SU-DHL-6 (cell line): ENCODE measurements at regions not wholly inside any gene's neighbourhood (a gene's known extent, or its start where the extent isn't known, plus 50 kb on each side); places are given as distances from the start of the nearest gene placed in this dataset.

Experiments used
- H2AFZ ChIP-seq: fragments of 200-600 bp; sonication (generic); 2 replicates; pipeline ENCODE4 v1.6.1; 2014; ENCODE audit warnings: low read depth, mild to moderate bottlenecking, moderate library complexity, mixed read lengths, antibody characterized with exemption, low read length; ENCODE audit not compliant: severe bottlenecking
- H3F3A ChIP-seq: fragments of 200-600 bp; shearing (Covaris generic); 2 replicates; pipeline ENCODE4 v1.6.0; 2016; ENCODE audit warnings: antibody characterized with exemption, mild to moderate bottlenecking; ENCODE audit not compliant: insufficient read depth
- H3K27ac ChIP-seq: fragments of 200-600 bp; sonication (generic); 2 replicates; pipeline ENCODE4 v1.5.1; 2016; ENCODE audit warnings: low read depth, mild to moderate bottlenecking, low read length, moderate library complexity, mixed read lengths
- H3K27me3 ChIP-seq: fragments of 200-600 bp; sonication (generic), shearing (Covaris generic); 2 replicates; pipeline ENCODE4 v1.6.0; 2014; ENCODE audit warnings: mild to moderate bottlenecking, low read length
- H3K36me3 ChIP-seq: fragments of 200-600 bp; sonication (generic); 2 replicates; pipeline ENCODE4 v1.6.1; 2014; ENCODE audit warnings: mild to moderate bottlenecking, low read length, mixed read lengths
- H3K4me2 ChIP-seq: fragments of 300-600, 200-600 bp; shearing (Covaris generic), sonication (generic); 2 replicates; pipeline ENCODE4 v1.6.0; 2014; ENCODE audit warnings: low read length, low read depth, mild to moderate bottlenecking; ENCODE audit not compliant: poor library complexity, severe bottlenecking
- H3K4me3 ChIP-seq: fragments of 200-600 bp; sonication (generic); 2 replicates; pipeline ENCODE4 v1.5.1; 2014; ENCODE audit warnings: antibody characterized with exemption, low read length, mild to moderate bottlenecking, mixed read lengths; ENCODE audit not compliant: insufficient read depth, poor library complexity, severe bottlenecking
- H3K79me2 ChIP-seq: fragments of 200-600 bp; sonication (generic); 2 replicates; pipeline ENCODE4 v1.6.1; 2014; ENCODE audit warnings: mild to moderate bottlenecking, low read length, moderate library complexity; ENCODE audit not compliant: insufficient read depth
- H3K9ac ChIP-seq: fragments of 200-600 bp; sonication (generic); 2 replicates; pipeline ENCODE4 v1.7.0; 2014; ENCODE audit warnings: mild to moderate bottlenecking, low read length
- H3K9me2 ChIP-seq: fragments of 200-600 bp; sonication (generic); replicated peaks from 2 replicates; pipeline ENCODE4 v1.6.1; 2014; ENCODE audit warnings: low read length; ENCODE audit not compliant: insufficient read depth
- H3K9me3 ChIP-seq: fragments of 200-600 bp; sonication (generic); 2 replicates; pipeline ENCODE4 v1.6.1; 2014; ENCODE audit warnings: low read length, mixed read lengths; ENCODE audit not compliant: insufficient read depth
- H4K20me1 ChIP-seq: fragments of 200-600 bp; sonication (generic); 2 replicates; pipeline ENCODE4 v1.6.1; 2014; ENCODE audit warnings: low read depth, mild to moderate bottlenecking, antibody characterized with exemption, low read length, moderate library complexity, mixed read lengths
- EZH2phosphoT487 ChIP-seq: fragments of 200-600 bp; sonication (generic), shearing (Covaris generic); conservative IDR thresholded peaks from 2 replicates; pipeline ENCODE4 v1.6.1; 2018; ENCODE audit warnings: mild to moderate bottlenecking, antibody characterized with exemption, low read length, moderate library complexity, mixed read lengths
- TF ChIP-seq, protein P1 (sequence below): fragments of 200-600 bp; sonication (generic); IDR thresholded peaks from one replicate; pipeline ENCODE4 v1.5.1; 2017; ENCODE audit warnings: antibody characterized with exemption, mild to moderate bottlenecking, low read length, moderate library complexity; ENCODE audit not compliant: insufficient read depth, poor library complexity, severe bottlenecking

DNA sequence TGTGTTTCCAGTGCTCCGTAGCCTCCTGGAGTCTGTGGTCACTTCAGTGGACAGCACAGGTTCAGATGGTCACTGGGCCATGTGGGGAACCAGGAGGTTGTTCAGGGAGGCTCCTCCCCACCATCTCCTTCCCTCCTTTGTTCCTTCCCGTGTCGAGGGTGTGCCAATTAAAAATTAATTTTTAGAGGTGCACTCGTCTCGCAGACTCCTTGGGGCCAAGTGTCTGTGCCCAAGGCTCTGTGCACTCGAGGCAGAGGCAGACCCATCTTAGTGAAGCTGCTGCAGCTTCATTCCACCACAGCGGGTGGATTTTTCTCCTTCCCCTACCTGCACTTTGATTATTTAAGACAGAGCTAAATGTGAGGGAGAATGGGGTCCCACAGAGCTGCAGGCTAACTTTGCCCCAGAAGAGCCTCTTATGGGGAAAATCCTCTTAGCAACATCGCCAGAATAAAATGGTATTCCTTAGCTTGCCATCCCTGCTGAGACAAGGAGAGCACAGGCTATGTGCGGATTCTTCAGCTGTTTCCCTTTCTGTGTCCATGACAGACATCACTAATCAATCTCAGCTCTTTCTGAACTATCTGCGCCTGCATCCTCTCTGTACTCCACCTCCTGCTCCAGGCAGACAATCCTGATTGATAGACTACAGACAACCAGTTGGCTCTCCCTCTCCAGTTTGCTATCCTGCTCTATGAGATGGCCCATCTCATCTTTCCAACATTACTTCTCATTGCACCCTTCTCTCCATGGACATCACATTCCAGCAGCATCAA lies 159.5 kb downstream of the VRK1 start:
- Histone ChIP-seq H3K36me3 (no peaks in the 10 kb centered on the region), H3K9me2 (no peaks in the 10 kb centered on the region), H3K4me3 (no peak overlapping the region), H3K9me3 (no peaks in the 10 kb centered on the region), H4K20me1 (no peaks in the 10 kb centered on the region), H3K27me3 (no peaks in the 10 kb centered on the region), H3K79me2 (no peaks in the 10 kb centered on the region), H3K27ac (no peak overlapping the region), H3K4me2 (no peak overlapping the region), H3K9ac (no peak overlapping the region), H3F3A (no peaks in the 10 kb centered on the region), H2AFZ (no peak overlapping the region)
- TF ChIP-seq, protein P1, sequence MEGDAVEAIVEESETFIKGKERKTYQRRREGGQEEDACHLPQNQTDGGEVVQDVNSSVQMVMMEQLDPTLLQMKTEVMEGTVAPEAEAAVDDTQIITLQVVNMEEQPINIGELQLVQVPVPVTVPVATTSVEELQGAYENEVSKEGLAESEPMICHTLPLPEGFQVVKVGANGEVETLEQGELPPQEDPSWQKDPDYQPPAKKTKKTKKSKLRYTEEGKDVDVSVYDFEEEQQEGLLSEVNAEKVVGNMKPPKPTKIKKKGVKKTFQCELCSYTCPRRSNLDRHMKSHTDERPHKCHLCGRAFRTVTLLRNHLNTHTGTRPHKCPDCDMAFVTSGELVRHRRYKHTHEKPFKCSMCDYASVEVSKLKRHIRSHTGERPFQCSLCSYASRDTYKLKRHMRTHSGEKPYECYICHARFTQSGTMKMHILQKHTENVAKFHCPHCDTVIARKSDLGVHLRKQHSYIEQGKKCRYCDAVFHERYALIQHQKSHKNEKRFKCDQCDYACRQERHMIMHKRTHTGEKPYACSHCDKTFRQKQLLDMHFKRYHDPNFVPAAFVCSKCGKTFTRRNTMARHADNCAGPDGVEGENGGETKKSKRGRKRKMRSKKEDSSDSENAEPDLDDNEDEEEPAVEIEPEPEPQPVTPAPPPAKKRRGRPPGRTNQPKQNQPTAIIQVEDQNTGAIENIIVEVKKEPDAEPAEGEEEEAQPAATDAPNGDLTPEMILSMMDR: no peak

DNA sequence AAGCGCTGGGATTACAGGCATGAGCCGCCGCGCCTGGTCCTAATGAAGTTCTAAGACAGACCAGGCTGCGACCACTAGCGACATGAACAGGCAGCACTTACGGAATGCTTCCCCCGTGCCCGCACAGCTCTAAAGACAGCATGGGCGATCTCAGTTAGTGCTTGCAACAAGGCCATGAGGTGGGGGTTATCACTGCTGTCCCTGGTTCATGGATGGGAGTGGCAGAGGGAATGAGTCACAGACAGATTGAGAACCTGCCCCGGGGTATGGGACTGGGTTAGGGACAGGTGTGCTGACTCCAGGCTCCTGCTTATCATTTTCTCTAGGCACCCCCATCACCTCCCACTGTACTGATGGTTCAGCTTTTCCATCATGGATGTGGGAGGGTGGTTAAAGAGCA lies 160.9 kb downstream of the VRK1 start:
- no peak for TF ChIP-seq EZH2phosphoT487
- TF ChIP-seq, protein P1: no peak

DNA sequence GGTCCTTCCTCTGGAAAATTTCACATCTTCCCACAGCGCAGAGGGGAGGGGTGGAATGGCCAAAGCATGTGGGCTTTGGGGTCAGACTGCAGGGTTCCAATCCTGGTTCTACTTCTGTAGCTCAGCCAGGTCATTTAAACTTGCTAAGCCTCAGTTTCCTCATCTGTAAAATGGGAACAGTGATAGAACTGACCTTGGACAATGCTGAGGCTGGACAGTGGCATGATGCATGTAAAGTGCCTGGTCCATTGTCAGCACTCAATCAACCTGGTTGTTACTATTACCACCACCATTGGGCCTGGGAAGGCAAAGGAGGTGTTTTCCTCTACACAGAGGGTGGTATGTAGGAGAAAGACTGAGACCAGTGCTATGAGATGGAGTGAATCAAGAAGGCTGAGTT lies 162.8 kb downstream of the VRK1 start:
- Histone ChIP-seq H3K79me2 (no peaks in the 10 kb centered on the region), H3K36me3 (no peaks in the 10 kb centered on the region), H3K27me3 (no peaks in the 10 kb centered on the region), H2AFZ (no peak overlapping the region), H3K9me3 (no peaks in the 10 kb centered on the region), H3K4me2 (no peak overlapping the region), H3K9ac (no peak overlapping the region), H3K27ac (no peak overlapping the region), H3F3A (no peaks in the 10 kb centered on the region), H4K20me1 (no peaks in the 10 kb centered on the region), H3K9me2 (no peaks in the 10 kb centered on the region), H3K4me3 (no peak overlapping the region)
- TF ChIP-seq EZH2phosphoT487: no peak
- TF ChIP-seq, protein P1: no peak

More for the DNA sequence above, 160.9 kb downstream of the VRK1 start:
- H3K79me2 ChIP-seq: no peaks in the 10 kb centered on the region
- H2AFZ ChIP-seq: no peak overlapping the region
- H3K9ac ChIP-seq: no peak overlapping the region
- H3K4me2 ChIP-seq: no peak overlapping the region
- H3K27me3 ChIP-seq: no peaks in the 10 kb centered on the region
- H3K9me3 ChIP-seq: no peaks in the 10 kb centered on the region
- no peak overlapping the region for H3K4me3 ChIP-seq
- H3K36me3 ChIP-seq: no peaks in the 10 kb centered on the region
- H3F3A ChIP-seq: no peaks in the 10 kb centered on the region
- H3K9me2 ChIP-seq: no peaks in the 10 kb centered on the region
- no peak overlapping the region for H3K27ac ChIP-seq
- no peaks in the 10 kb centered on the region for H4K20me1 ChIP-seq
